Fibroblast of the aortic adventitia (primary cell): ENCODE measurements at regions not wholly inside any gene's neighbourhood (a gene's known extent, or its start where the extent isn't known, plus 50 kb on each side); places are given as distances from the start of the nearest gene placed in this dataset.
A peak's percentile ranks its signal among the peaks of the same experiment; 100 is the strongest.

Experiments
- DNase-seq: peaks from one replicate; pipeline ENCODE4 v3.0.0-alpha.2; 2010; ENCODE audit warnings: low read depth
- H3K4me3 ChIP-seq: 2 replicates; pipeline ENCODE4 v1.5.1; 2011; ENCODE audit warnings: low read depth, mild to moderate bottlenecking, control low read depth, low read length, moderate library complexity
- CTCF ChIP-seq: IDR thresholded peaks from 2 replicates; pipeline ENCODE4 v1.5.1; 2011; ENCODE audit warnings: mild to moderate bottlenecking, low read length, control low read depth, inconsistent platforms; ENCODE audit not compliant: insufficient read depth

- H3K4me3 ChIP-seq: no peak overlapping the region
- peak; percentile 32 for TF ChIP-seq CTCF
- DNase-seq: peak; percentile 43
Observed at GRCh38 chr6:22413681-22414311, 117.0 kb upstream of the PRL start.

GRCh38 chr6:22418714-22419113 is 121.9 kb upstream of the PRL start:
- no peak for DNase-seq
- H3K4me3 ChIP-seq: no peak overlapping the region
- no peak for TF ChIP-seq CTCF

DNA sequence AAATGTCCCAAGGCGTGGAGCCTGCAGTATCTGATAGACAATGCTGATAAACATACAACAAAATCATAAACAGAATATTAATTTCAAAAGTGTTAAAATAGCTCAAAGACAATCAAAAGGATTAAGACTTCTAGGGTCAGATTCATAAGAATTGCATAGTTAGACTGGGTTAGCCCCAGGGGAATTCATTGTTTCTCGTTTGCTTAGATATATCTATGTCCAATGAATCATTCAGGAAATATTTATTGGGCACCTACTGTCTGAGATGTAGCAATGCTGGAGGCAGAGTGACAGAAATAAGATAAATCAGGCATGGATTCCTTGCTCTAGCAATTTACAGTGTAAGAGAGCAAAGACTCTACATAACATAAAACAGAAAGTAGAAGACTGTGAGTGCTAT is 124.4 kb upstream of the PRL start:
- no peak for TF ChIP-seq CTCF
- no peak overlapping the region for H3K4me3 ChIP-seq

GRCh38 chr6:22424196-22424595 is 127.4 kb upstream of the PRL start:
- no peak overlapping the region for H3K4me3 ChIP-seq
- no peak for DNase-seq
- no peak for TF ChIP-seq CTCF

More for the DNA sequence above, 124.4 kb upstream of the PRL start:
- peak; percentile 20 for DNase-seq

GRCh38 chr6:22432060-22432459 is 135.2 kb upstream of the PRL start:
- H3K4me3 ChIP-seq: no peak overlapping the region
- no peak for DNase-seq
- TF ChIP-seq CTCF: no peak

GRCh38 chr6:22433745-22434144 is 135.6 kb upstream of the HDGFL1 start:
- TF ChIP-seq CTCF: no peak
- DNase-seq: no peak
- H3K4me3 ChIP-seq: no peak overlapping the region

DNA sequence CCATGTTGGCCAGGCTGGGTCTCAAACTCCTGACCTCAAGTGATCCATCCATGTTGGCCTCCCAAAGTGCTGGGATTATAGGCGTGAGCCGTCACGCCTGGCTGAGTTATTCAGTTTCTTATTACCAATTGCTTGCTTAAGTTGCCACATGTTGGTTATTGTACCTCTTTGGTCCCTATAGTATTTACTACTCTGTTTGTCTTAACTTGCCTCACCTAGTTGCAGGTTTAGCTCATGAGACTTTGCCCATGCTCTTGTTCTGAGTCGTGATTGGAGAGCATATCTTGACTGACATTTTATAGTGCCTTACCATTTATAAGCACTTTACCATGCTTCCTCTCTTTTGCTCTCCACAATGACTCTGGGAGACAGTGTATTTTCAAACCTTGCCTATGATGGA is 134.2 kb upstream of the HDGFL1 start:
- no peak for DNase-seq
- no peak overlapping the region for H3K4me3 ChIP-seq
- TF ChIP-seq CTCF: no peak
